Tibial nerve (tissue), 4 donors: ENCODE measurements at regions not wholly inside any gene's neighbourhood (a gene's known extent, or its start where the extent isn't known, plus 50 kb on each side); places are given as distances from the start of the nearest gene placed in this dataset.

Source experiments
- DNase-seq, 2 donors: peaks; one replicate each; pipeline ENCODE4 v3.0.0-alpha.2; 2019; ENCODE audit warnings: low spot score in 2 of 2
- H3K27ac ChIP-seq, 4 donors: fragments of 200-600 bp; sonication (generic) in 3 of 4; one replicate each; pipeline ENCODE4 v1.5.1; 2017 to 2019; ENCODE audit warnings: mild to moderate bottlenecking in 1 of 4
- H3K27me3 ChIP-seq, 2 donors: fragments of 200-600 bp; sonication (generic) in 1 of 2; one replicate each; pipeline versions ENCODE4 v1.5.1 to v1.6.0; 2017 to 2019
- H3K36me3 ChIP-seq, 3 donors: fragments of 200-600 bp; sonication (generic); one replicate each; pipeline ENCODE4 v1.5.1; 2018 to 2019
- H3K4me1 ChIP-seq, 4 donors: fragments of 200-600 bp; sonication (generic) in 3 of 4; one replicate each; pipeline ENCODE4 v1.5.1; 2017 to 2019
- H3K4me3 ChIP-seq, 4 donors: fragments of 200-600 bp; sonication (generic) in 3 of 4; one replicate each; pipeline ENCODE4 v1.5.1; 2017 to 2019; ENCODE audit warnings: mild to moderate bottlenecking in 1 of 4, moderate library complexity in 1 of 4
- H3K9me3 ChIP-seq, 4 donors: fragments of 200-600 bp; sonication (generic) in 3 of 4; one replicate each; pipeline ENCODE4 v1.5.1; 2017 to 2019
- CTCF ChIP-seq, 5 experiments: fragments of 200-600 bp in 3 of 5; fragments of 450-650 bp in 2 of 5; sonication (generic) in 3 of 5; IDR thresholded peaks; one replicate each; pipeline ENCODE4 v1.5.1; 2016 to 2019; ENCODE audit warnings: antibody characterized with exemption in 5 of 5, mild to moderate bottlenecking in 3 of 5, moderate library complexity in 2 of 5
- EP300 ChIP-seq, 2 donors: sonication (generic); formaldehyde crosslinking; IDR thresholded peaks; one replicate each; pipeline ENCODE4 v1.6.1; 2017; ENCODE audit warnings: antibody characterized with exemption in 2 of 2, mild to moderate bottlenecking in 1 of 2
- POLR2A ChIP-seq, 2 donors: fragments of 450-650 bp; IDR thresholded peaks; one replicate each; pipeline ENCODE4 v1.6.1; 2017; ENCODE audit warnings: antibody characterized with exemption in 2 of 2, mild to moderate bottlenecking in 2 of 2, moderate library complexity in 2 of 2
- WGBS, 2 donors: methylation state at CpG; one replicate each; pipeline ENCODE4 v1.1.5; 2018; 5-methylcytosine and 5-hydroxymethylcytosine counted together

DNA sequence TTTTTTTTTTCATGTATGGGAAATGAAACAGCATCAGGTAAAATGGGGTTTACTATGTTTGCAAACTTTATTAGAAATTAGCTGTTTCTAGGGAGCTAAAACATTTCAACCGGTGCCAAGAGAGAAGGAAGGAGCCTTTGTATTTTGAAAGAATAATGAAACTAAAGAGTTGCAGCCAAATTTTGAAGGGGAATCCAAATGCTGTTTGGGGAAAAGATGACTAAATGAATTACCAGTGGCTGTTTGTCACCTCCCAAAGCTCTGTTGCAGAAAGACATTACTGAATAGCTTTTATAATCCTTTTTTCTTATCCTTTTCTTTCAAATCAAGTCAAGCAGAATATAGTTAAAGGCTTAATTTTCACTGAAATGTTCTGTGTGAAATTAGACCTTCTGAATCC, 591.3 kb upstream of the ADGRL2 start:
- DNase-seq, result no peak
- TF ChIP-seq CTCF (IDR thresholded peaks at IDR 0.05), result no peak
- TF ChIP-seq POLR2A (IDR thresholded peaks at IDR 0.05), result no peak
- no peak for TF ChIP-seq EP300 (IDR thresholded peaks at IDR 0.05)
- H3K4me1 ChIP-seq, result peaks cover 0 to 4% (median 0%) of the 10 kb centered on the region in 4 donors
- no peak overlapping the region for H3K27ac ChIP-seq
- H3K27me3 ChIP-seq, result no peaks in the 10 kb centered on the region
- no peaks in the 10 kb centered on the region for H3K9me3 ChIP-seq
- 15 to 16% methylated on average over 1 of the region's 1 CpG for WGBS, 2 donors
- H3K4me3 ChIP-seq, result no peak overlapping the region
- no peaks in the 10 kb centered on the region for H3K36me3 ChIP-seq

GRCh38 chr1:81208441-81208840, 592.3 kb upstream of the ADGRL2 start:
- TF ChIP-seq CTCF (IDR thresholded peaks at IDR 0.05) (no peak), EP300 (IDR thresholded peaks at IDR 0.05) (no peak), POLR2A (IDR thresholded peaks at IDR 0.05) (no peak)
- DNase-seq, result no peak
- Histone ChIP-seq H3K27ac (no peak overlapping the region), H3K36me3 (no peaks in the 10 kb centered on the region), H3K4me3 (no peak overlapping the region), H3K9me3 (no peaks in the 10 kb centered on the region), H3K4me1 (peaks cover 0 to 4% (median 0%) of the 10 kb centered on the region in 4 donors), H3K27me3 (no peaks in the 10 kb centered on the region)
- 79 to 87% methylated on average over 13 of the region's 13 CpGs for WGBS, 2 donors

DNA sequence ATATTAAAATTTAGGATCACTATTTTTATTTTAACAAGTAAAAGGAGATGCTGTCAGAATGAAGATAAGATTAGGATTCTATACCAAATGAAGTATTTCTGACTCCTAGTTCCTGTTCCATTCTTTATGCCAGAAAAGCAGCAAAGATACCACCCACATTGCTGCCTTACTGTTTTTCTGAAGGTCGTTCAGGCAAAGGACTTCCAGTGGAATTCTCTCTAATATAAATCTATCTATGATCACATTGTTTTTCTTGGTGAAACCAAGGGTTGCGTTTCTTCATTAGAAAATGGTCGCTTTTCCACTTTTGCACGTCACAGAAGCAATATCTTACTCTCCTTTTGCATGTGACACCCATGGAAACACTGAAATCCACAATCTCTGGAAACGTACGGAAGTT, 594.8 kb upstream of the ADGRL2 start:
- 66 to 69% methylated on average over 6 of the region's 6 CpGs for WGBS, 2 donors
- Histone ChIP-seq H3K4me3 (no peak overlapping the region), H3K36me3 (no peaks in the 10 kb centered on the region), H3K4me1 (peaks cover 0 to 4% (median 0%) of the 10 kb centered on the region in 4 donors), H3K27ac (no peak overlapping the region), H3K9me3 (no peaks in the 10 kb centered on the region), H3K27me3 (no peaks in the 10 kb centered on the region)
- DNase-seq, result no peak
- TF ChIP-seq POLR2A (IDR thresholded peaks at IDR 0.05) (no peak), CTCF (IDR thresholded peaks at IDR 0.05) (no peak), EP300 (IDR thresholded peaks at IDR 0.05) (no peak)

- H3K36me3 ChIP-seq, result no peaks in the 10 kb centered on the region
- DNase-seq, result no peak
- TF ChIP-seq EP300 (IDR thresholded peaks at IDR 0.05), result no peak
- no peak for TF ChIP-seq POLR2A (IDR thresholded peaks at IDR 0.05)
- no peak for TF ChIP-seq CTCF (IDR thresholded peaks at IDR 0.05)
- no peak overlapping the region for H3K27ac ChIP-seq
- H3K4me3 ChIP-seq, result no peak overlapping the region
- H3K4me1 ChIP-seq, result no peaks in the 10 kb centered on the region
- H3K27me3 ChIP-seq, result no peaks in the 10 kb centered on the region
- no peaks in the 10 kb centered on the region for H3K9me3 ChIP-seq
- 94 to 97% methylated on average over 2 of the region's 2 CpGs for WGBS, 2 donors
Observed at GRCh38 chr1:81201779-81202178, 599.0 kb upstream of the ADGRL2 start.

GRCh38 chr1:81197591-81197990, 603.1 kb upstream of the ADGRL2 start:
- TF ChIP-seq EP300 (IDR thresholded peaks at IDR 0.05), result no peak
- no peak for TF ChIP-seq POLR2A (IDR thresholded peaks at IDR 0.05)
- no peak for TF ChIP-seq CTCF (IDR thresholded peaks at IDR 0.05)
- no peaks in the 10 kb centered on the region for H3K4me1 ChIP-seq
- no peak overlapping the region for H3K4me3 ChIP-seq
- no peak for DNase-seq
- 94 to 95% methylated on average over 3 of the region's 3 CpGs for WGBS, 2 donors
- no peaks in the 10 kb centered on the region for H3K27me3 ChIP-seq
- H3K36me3 ChIP-seq, result no peaks in the 10 kb centered on the region
- H3K27ac ChIP-seq, result no peak overlapping the region
- no peaks in the 10 kb centered on the region for H3K9me3 ChIP-seq
